ENCODE measurements at regions not wholly inside any gene's neighbourhood (a gene's known extent, or its start where the extent isn't known, plus 50 kb on each side); places are given as distances from the start of the nearest gene placed in this dataset.

DNA sequence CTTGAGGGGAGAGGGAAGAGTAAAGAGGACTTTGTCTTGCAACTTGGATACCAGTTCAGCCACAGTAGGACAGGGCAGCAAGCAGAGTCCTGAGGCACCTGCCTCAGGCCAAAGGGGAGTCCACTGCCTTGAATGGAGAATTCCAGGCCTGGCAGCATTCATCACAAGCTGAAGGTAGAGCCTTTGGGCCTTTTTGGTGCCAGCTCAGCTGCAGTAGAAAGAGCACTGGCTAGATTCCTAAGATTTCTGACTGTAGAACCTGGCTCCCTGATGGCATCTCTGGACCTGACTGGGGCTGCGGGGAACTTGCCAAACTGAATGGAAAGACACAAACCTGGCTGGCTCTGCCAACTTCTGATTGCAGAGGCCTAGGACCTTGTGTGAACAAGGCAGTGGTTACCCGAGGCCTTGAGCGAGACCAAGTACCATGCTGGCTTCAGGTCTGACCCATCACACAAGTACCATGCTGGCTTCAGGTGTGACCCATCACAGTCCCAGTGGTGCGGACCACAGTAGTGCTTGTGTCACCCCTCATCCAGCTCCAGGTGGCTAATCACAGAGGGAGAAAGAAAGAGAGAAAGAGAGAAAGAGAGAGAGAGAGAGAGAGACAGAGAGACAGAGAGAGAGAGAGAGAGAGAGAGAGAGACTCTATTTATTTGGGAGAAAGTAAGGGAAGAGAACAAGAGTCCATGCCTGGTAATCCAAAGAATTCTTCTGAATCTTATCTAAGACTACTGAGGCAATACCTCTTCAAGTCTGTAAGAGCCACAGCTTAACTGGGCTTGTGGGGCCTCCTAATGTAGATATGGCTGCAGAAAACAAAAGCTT is 137.6 kb upstream of the SPIN4 start:
- Histone ChIP-seq H3K4me1 (ENCODE audit: insufficient read depth, low read length) (no peaks in the 10 kb centered on the region), H3K4me2 (ENCODE audit: low read depth, low read length) (no peak overlapping the region), H3K27me3 (ENCODE audit: control insufficient read depth in 1 of 2, insufficient read depth in 2 of 2, low read length in 2 of 2) (no peaks in the 10 kb centered on the region), H3K9me3 (ENCODE audit: low read length) (no peaks in the 10 kb centered on the region), H3K79me2 (ENCODE audit: insufficient read depth, low read length) (no peaks in the 10 kb centered on the region), H3K4me3 (replicated peaks in 1 of 3; ENCODE audit: insufficient read depth in 1 of 3, low read depth in 2 of 3, low read length in 3 of 3) (no peak overlapping the region), H2AFZ (ENCODE audit: low read length) (no peak overlapping the region), H3K36me3 (replicated peaks in 1 of 2; ENCODE audit: control insufficient read depth in 1 of 2, insufficient read depth in 2 of 2, low read length in 2 of 2) (no peaks in the 10 kb centered on the region), H3K27ac (ENCODE audit: extremely low read length, insufficient read depth, low read length) (no peak overlapping the region), H3K9ac (ENCODE audit: insufficient read depth, low read depth, low read length) (no peak overlapping the region), H4K20me1 (ENCODE audit: insufficient read depth, low read length) (no peaks in the 10 kb centered on the region)
- WGBS (ENCODE audit: low lambda C conversion rate), result 100% methylated on average over 4 of the region's 4 CpGs
- intact Hi-C loops (cut with micrococcal nuclease; ENCODE audit: unreplicated experiment), result no loop called here
- CTCF ChIA-PET (ENCODE audit: low intra/inter-chr PET ratio, low total read pairs), result no interaction called here
- DNase-seq (ENCODE audit: low spot score) (no peak), FAIRE-seq (no peak), ATAC-seq (no peak)
- in situ Hi-C loops (cut with HindIII; ENCODE audit: extremely low pct_ligation_motif_present, low pct_unique_long_range_greater_than_20kb), result no loop called here
- BruUV-seq (replicated peaks), result no TSS peak
- TF ChIP-seq BRF2 (CRISPR knock-in tag; IDR thresholded peaks at IDR 0.05) (no peak), ZNF597 (CRISPR knock-in tag; IDR thresholded peaks at IDR 0.05) (no peak), SNAPC2 (CRISPR knock-in tag; IDR thresholded peaks at IDR 0.05) (no peak), MAFF (IDR thresholded peaks at IDR 0.05; ENCODE audit: low read depth, low read length) (no peak), HNF4A (CRISPR knock-in tag; IDR thresholded peaks at IDR 0.05) (no peak), NBN (conservative IDR thresholded peaks at IDR 0.05) (no peak), ZSCAN25 (CRISPR knock-in tag; IDR thresholded peaks at IDR 0.05) (no peak), ATF4 (CRISPR knock-in tag; IDR thresholded peaks at IDR 0.05) (no peak), ZSCAN21 (CRISPR knock-in tag; IDR thresholded peaks at IDR 0.05; ENCODE audit: borderline replicate concordance) (no peak), TCF12 (IDR thresholded peaks at IDR 0.05) (no peak), TCF12 (CRISPR knock-in tag; IDR thresholded peaks at IDR 0.05) (no peak), HDAC6 (IDR thresholded peaks at IDR 0.05; ENCODE audit: low read depth, low read length) (no peak), ZNF629 (CRISPR knock-in tag; conservative IDR thresholded peaks at IDR 0.05) (no peak), TGIF2 (CRISPR knock-in tag; IDR thresholded peaks at IDR 0.05) (no peak), DNMT3B (CRISPR knock-in tag; conservative IDR thresholded peaks at IDR 0.05) (no peak), ZNF720 (CRISPR knock-in tag; IDR thresholded peaks at IDR 0.05) (no peak)
- TF ChIP-seq, protein P1, sequence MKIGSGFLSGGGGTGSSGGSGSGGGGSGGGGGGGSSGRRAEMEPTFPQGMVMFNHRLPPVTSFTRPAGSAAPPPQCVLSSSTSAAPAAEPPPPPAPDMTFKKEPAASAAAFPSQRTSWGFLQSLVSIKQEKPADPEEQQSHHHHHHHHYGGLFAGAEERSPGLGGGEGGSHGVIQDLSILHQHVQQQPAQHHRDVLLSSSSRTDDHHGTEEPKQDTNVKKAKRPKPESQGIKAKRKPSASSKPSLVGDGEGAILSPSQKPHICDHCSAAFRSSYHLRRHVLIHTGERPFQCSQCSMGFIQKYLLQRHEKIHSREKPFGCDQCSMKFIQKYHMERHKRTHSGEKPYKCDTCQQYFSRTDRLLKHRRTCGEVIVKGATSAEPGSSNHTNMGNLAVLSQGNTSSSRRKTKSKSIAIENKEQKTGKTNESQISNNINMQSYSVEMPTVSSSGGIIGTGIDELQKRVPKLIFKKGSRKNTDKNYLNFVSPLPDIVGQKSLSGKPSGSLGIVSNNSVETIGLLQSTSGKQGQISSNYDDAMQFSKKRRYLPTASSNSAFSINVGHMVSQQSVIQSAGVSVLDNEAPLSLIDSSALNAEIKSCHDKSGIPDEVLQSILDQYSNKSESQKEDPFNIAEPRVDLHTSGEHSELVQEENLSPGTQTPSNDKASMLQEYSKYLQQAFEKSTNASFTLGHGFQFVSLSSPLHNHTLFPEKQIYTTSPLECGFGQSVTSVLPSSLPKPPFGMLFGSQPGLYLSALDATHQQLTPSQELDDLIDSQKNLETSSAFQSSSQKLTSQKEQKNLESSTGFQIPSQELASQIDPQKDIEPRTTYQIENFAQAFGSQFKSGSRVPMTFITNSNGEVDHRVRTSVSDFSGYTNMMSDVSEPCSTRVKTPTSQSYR (CRISPR knock-in tag; IDR thresholded peaks at IDR 0.05; ENCODE audit: borderline replicate concordance), result no peak
- POLR2A ChIA-PET, result no interaction called here

Measured in HepG2 (cell line).